GM12872 (cell line): ENCODE measurements at regions not wholly inside any gene's neighbourhood (a gene's known extent, or its start where the extent isn't known, plus 50 kb on each side); places are given as distances from the start of the nearest gene placed in this dataset.

ENCODE experiments used
- TF ChIP-seq, protein P1 (sequence below): IDR thresholded peaks from 3 replicates; pipeline ENCODE4 v1.5.1; 2011; ENCODE audit warnings: low read depth, mild to moderate bottlenecking, low read length, moderate library complexity; ENCODE audit not compliant: insufficient read depth

DNA sequence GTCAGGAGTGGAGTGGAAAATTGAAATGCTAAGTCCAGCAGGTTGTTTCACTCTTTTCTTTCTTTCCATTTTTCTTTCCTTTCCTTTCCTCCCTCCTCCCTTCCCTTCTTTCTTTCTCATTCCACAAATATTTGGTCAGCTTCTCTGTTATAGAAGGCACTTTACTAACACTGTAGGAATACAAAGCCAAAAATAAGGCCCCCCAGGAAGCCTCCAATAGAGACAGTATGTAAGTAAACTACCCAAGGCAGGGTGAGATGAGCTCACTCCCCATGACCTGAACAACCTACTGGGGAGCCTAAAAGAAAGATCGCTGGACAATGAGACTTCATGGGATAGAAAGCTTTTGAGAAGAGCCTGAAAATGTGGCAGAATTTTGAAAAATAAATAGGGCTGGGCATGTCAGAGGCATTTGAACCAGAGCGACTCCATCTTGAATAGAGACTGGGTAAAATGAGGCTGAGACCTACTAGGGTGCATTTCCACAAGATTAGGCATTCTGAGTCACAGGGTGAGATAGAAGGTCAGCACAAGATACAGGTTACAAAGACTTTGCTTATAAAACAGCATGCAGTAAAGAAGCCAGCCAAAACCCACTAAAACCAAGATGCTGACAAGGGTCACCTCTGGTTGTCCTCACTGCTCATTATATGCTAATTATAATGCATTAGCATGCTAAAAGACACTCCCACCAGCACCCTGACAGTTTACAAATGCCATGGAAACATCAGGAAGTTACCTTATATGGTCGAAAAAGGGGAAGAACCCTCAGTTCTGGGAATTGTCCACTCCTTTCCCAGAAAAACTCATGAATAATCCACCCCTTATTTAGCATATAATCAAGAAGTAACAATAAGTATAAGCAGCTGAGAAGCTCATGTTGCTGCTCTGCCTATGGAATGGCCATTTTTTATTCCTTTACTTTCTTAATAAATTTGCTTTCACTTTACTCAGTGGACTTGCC, 158.9 kb upstream of the EGFLAM start:
- TF ChIP-seq, protein P1, sequence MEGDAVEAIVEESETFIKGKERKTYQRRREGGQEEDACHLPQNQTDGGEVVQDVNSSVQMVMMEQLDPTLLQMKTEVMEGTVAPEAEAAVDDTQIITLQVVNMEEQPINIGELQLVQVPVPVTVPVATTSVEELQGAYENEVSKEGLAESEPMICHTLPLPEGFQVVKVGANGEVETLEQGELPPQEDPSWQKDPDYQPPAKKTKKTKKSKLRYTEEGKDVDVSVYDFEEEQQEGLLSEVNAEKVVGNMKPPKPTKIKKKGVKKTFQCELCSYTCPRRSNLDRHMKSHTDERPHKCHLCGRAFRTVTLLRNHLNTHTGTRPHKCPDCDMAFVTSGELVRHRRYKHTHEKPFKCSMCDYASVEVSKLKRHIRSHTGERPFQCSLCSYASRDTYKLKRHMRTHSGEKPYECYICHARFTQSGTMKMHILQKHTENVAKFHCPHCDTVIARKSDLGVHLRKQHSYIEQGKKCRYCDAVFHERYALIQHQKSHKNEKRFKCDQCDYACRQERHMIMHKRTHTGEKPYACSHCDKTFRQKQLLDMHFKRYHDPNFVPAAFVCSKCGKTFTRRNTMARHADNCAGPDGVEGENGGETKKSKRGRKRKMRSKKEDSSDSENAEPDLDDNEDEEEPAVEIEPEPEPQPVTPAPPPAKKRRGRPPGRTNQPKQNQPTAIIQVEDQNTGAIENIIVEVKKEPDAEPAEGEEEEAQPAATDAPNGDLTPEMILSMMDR, result no peak

DNA sequence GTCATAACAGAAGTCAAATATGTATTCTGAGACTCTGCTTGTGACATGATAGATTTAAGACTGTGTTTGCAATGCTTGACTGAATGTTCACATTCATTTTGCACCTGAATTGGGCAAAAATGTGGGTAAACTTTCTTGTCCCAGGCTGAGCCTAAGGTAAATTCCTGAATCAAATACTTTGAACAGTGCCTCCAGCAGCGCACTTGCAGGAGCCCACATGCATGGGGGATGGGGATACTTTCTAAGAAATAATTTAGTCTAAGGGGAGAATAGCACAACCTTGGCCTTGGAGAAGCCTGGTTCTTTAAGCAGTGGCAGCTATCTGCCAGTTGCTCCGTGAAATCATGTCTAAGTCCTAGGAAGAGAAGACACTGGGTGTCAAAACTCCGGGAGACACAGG, 163.5 kb upstream of the EGFLAM start:
- TF ChIP-seq, protein P1, result no peak

DNA sequence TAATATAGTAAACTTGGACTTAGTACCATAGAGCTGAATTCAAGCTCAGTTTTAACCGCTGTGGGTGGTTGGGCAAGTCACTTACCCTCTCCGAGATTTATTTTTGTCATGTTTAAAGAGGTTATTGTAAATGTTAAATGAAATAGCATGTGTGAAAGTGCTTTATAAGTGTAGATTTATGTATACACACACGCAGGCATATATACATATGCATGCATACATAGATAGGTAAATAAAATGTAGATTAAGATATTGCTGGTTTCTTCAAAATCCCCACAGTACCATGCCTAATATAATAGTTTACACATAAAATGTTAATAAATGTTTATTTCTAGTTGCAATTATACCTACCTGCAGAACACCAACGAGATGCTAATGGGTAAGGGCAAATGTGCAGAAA, 164.5 kb upstream of the EGFLAM start:
- TF ChIP-seq, protein P1, result no peak

DNA sequence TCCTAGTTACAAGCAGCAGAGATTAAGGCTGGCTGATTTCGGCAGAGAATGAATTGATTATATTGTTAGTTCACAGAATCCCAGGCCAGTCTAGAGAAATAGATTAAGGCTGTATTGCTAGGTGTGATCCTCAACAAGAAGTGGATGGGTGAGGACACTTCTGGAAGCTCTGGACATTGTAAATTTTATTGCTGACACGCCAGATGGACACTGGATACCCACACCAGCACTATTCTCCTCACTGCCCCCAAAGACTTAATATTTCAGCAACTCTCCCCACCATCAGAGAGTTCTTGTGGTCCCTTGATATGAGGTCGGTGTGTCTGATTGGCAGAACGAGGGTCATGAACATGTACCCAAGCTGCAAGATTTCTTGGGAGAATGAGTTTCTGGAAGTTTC, 171.6 kb upstream of the EGFLAM start:
- TF ChIP-seq, protein P1, result no peak

DNA sequence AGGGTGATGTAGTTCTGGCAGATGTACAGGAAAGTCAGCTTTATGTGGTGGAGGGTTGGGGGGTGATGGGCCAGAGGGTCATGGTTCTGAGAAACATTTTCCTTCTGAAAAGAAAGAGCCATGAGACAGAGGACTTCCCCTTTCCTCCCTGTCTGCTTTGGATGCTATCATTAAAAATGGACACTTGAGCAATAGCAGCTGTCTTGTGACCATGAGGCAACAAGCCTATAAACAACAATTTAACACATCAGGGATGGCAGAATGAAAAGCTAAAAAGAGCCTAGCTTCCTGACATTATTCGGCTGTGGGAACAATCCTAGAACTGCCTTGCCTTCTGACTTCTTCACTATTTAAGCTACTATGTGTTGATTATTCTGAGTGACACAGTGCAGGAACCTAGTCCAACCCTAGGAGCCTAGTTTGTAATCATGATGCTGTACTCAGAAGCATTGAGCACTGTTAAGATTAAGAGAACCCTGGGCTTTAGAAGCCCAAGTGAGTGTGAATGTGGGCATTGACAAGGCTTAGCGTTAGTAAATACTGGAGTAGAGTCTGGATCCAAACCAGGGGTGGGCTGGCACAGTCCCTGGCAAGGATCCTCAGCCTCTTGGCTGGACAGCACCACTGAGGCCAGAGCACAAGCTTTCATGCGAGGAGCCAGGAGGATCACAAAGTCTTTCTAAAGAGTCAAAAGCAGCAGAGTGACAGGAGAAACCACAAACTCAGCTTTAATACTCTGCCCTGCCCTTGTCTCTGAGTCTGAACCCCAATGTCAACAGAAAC, 178.5 kb upstream of the EGFLAM start:
- TF ChIP-seq, protein P1, result no peak

DNA sequence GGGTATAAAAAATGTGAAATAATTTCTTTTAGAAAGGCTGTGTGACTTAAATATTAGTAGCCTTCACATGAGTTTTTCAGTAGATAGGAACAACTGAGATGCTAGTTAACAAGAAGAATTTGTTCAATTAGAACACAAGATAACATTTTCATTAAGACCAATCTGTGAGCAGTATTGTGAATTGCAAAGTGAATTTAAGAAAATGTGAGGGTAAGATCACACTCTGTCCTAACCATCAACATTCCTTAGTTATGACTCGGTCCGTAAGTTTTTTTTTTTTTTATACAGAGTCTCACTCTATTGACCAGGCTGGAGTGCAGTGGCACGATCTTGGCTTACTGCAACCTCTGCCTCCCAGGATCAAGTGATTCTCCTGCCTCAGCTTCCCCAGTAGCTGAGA, 180.2 kb upstream of the EGFLAM start:
- TF ChIP-seq, protein P1, result no peak

DNA sequence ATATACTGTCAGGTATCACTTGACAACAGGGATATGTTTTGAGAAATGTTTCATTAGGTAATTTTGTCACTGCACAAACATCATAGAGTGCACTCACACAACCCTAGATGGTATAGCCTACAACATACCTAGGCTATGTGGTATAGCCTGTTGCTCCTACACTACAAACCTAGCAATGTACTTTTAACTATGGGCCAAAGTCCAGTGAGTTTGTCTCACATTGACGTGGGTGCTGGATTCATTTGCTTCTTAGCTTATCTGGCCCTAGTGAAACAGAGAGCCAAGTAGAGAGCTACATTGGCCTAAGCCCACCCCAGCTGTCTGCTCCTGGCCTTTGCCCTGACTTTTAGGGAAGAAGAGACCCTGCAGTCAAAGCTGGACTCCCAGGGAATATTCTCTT, 180.7 kb upstream of the EGFLAM start:
- TF ChIP-seq, protein P1, result no peak
